Fibroblast of the aortic adventitia (primary cell): ENCODE measurements at regions not wholly inside any gene's neighbourhood (a gene's known extent, or its start where the extent isn't known, plus 50 kb on each side); places are given as distances from the start of the nearest gene placed in this dataset.

Experiments
- DNase-seq: peaks from one replicate; pipeline ENCODE4 v3.0.0-alpha.2; 2010; ENCODE audit warnings: low read depth
- H3K4me3 ChIP-seq: 2 replicates; pipeline ENCODE4 v1.5.1; 2011; ENCODE audit warnings: low read depth, mild to moderate bottlenecking, control low read depth, low read length, moderate library complexity
- CTCF ChIP-seq: IDR thresholded peaks from 2 replicates; pipeline ENCODE4 v1.5.1; 2011; ENCODE audit warnings: mild to moderate bottlenecking, low read length, control low read depth, inconsistent platforms; ENCODE audit not compliant: insufficient read depth

DNA sequence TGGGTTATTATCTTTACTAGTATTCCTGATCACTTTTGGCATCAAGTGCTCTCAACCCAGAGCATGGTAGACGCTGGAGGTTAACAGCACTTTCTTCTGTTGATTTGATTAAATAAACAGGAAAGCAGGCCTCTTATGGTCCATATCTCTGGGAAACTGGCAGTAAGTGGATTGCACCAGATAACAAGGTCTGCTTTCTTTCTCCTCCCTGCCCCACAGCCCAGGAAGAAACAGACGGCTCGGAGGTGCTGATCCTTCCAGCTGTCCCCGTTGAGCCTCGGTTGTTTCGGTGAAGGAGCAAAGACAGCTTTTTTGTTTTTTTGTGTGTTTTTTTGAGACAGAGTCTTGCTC is 100.8 kb upstream of the KCTD1 start:
- no peak overlapping the region for H3K4me3 ChIP-seq
- no peak for DNase-seq
- TF ChIP-seq CTCF = no peak

- no peak for TF ChIP-seq CTCF
- no peak overlapping the region for H3K4me3 ChIP-seq
- no peak for DNase-seq
These were observed 100.3 kb upstream of the KCTD1 start for GRCh38 chr18:26648509-26649192.

DNA sequence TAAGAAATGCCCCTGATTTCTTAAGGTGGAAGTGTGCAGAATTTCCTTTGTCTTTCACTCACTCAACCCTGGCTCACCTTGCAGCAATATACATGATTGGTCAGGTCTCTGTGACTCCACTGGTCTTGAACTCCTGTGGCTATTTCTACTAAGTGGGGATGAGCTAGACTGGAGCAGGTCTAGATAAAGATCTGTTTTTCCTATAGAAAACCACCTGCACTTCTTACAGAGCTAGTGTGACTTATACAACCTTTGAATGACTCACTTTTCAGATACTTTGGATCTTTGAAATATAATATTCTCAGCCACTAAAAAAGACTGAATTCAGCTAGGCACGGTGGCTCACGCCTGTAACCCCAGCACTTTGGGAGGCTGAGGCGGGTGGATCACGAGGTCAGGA is 98.5 kb upstream of the KCTD1 start:
- no peak overlapping the region for H3K4me3 ChIP-seq
- DNase-seq = no peak
- TF ChIP-seq CTCF = no peak

DNA sequence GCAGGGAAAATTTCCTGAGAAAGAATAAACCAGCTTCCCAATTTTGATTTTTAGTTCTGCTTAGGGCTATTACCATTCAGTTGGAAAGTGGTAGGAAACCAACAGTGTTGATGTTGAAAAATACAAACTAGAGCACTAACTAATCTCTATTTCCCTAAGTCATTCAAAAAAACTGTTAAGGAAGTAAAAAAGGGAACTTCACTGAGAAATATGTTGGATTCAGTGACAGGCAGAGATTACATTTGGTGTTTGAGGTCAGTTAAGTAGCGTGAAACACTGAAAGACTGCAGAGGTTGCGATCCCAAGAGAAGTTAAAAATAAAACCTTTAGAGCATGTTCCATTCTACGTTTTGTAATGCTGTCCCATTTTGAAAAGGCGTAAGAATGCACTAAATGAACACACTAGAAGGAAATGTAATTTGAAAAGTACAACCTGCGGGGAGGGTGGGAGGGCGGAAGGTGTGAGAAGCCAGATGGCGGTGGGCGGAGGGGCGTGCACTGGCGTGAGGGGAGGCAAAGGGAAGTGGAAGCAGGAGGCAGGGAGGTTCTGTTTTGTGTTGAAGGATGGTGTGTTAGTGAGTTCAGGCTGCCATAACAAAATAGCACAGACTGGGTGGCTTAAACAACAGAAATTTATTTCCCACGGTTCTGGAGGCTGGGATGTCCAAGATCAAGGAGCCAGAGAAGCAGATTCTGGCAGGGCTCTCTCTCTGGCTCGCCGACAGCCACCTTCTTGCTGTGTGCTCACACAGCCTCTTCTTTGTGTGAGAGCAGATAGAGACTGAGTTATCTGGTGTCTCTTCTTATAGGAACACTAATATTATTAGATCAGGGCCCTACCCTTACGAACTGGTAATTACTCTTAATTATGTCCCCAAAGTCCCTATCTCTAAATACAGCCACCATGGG is 94.3 kb upstream of the KCTD1 start:
- no peak overlapping the region for H3K4me3 ChIP-seq
- TF ChIP-seq CTCF = no peak
- no peak for DNase-seq

- TF ChIP-seq CTCF = no peak
- H3K4me3 ChIP-seq = no peak overlapping the region
- DNase-seq = no peak
These were observed 92.2 kb upstream of the KCTD1 start for GRCh38 chr18:26640541-26640940.

GRCh38 chr18:26639149-26639548 is 90.8 kb upstream of the KCTD1 start:
- no peak for TF ChIP-seq CTCF
- H3K4me3 ChIP-seq = no peak overlapping the region

More at GRCh38 chr18:26639149-26639548, 90.8 kb upstream of the KCTD1 start:
- no peak for DNase-seq
